GM12873 (cell line): ENCODE measurements at regions not wholly inside any gene's neighbourhood (a gene's known extent, or its start where the extent isn't known, plus 50 kb on each side); places are given as distances from the start of the nearest gene placed in this dataset.

ENCODE experiments used
- TF ChIP-seq, protein P1 (sequence below): IDR thresholded peaks from 2 replicates; pipeline ENCODE4 v1.5.1; 2012; ENCODE audit warnings: low read depth, mild to moderate bottlenecking, moderate library complexity, low read length, control low read depth; ENCODE audit not compliant: insufficient read depth; ENCODE audit errors: missing control alignments

DNA sequence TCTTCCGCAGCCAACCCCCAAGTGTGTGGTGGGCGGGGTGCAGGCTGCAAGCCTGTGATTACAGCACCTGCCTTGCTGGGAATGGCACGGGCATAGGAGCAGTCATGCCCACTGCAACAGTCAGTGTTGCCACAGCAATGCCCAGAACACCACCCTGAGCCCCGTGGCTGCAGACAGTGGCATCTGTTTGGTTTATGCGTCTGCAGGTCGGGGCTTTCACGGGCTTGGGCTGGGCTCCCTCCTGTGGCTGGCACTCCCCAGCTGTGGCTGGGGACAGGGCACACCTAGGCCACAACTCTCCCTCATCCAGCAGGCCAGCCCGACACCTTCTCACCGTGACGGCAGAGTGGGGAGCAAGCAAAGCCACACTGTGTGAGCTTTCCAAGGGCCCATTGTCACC is 115.3 kb upstream of the C1QTNF9B start:
- TF ChIP-seq, protein P1, sequence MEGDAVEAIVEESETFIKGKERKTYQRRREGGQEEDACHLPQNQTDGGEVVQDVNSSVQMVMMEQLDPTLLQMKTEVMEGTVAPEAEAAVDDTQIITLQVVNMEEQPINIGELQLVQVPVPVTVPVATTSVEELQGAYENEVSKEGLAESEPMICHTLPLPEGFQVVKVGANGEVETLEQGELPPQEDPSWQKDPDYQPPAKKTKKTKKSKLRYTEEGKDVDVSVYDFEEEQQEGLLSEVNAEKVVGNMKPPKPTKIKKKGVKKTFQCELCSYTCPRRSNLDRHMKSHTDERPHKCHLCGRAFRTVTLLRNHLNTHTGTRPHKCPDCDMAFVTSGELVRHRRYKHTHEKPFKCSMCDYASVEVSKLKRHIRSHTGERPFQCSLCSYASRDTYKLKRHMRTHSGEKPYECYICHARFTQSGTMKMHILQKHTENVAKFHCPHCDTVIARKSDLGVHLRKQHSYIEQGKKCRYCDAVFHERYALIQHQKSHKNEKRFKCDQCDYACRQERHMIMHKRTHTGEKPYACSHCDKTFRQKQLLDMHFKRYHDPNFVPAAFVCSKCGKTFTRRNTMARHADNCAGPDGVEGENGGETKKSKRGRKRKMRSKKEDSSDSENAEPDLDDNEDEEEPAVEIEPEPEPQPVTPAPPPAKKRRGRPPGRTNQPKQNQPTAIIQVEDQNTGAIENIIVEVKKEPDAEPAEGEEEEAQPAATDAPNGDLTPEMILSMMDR = no peak

- TF ChIP-seq, protein P1 = no peak
Observed at GRCh38 chr13:24013189-24013588, 115.9 kb upstream of the C1QTNF9B start.

DNA sequence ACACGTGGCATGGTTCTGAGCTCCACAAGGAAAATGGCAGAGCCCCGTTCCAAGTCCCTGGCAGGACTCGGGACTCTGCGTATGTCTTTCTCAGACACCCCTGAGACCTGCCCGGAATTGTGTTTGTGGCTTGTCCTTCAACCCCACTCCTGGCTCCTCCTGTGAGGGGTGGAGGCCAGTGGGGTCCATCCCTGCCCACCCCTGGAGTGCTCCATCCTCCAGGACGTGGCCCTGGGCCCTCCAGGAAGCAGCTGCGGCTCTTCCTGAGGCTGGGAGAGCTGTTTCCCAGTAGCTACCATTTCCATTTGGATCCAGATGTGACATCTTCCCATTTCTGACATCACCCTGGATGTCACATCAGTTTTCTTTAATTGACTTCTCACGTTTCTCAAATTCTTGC is 118.7 kb upstream of the C1QTNF9B start:
- TF ChIP-seq, protein P1 = no peak

- TF ChIP-seq, protein P1 = no peak
Observed at GRCh38 chr13:24022568-24022967, 125.3 kb upstream of the C1QTNF9B start.

DNA sequence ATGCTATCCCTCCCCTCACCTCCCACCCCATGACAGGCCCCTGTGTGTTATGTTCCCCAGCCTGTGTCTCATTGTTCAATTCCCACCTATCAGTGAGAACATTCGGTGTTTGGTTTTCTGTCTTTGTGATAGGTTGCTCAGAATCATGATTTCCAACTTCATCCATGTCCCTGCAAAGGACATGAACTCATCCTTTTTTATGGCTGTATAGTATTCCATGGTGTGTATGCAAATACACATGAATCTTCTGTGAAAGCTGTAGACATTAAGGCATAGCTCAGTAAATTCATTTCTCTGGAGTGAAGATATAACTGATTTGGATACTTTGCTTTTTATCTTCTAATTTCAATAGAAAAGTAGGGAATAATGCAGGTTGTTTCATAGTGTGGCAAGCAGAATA is 125.8 kb upstream of the C1QTNF9B start:
- TF ChIP-seq, protein P1 = no peak

GRCh38 chr13:24027494-24027893 is 130.2 kb upstream of the C1QTNF9B start:
- TF ChIP-seq, protein P1 = no peak

GRCh38 chr13:24032252-24032651 is 128.3 kb upstream of the SPATA13 start:
- TF ChIP-seq, protein P1 = no peak
